HG03139 (cell line): ENCODE measurements at regions not wholly inside any gene's neighbourhood (a gene's known extent, or its start where the extent isn't known, plus 50 kb on each side); places are given as distances from the start of the nearest gene placed in this dataset.

ENCODE experiments used
- ATAC-seq: cut with Tn5 transposase; IDR thresholded peaks from one replicate; pipeline ENCODE4 v1.9.1; 2021; ENCODE audit not compliant: unreplicated experiment

DNA sequence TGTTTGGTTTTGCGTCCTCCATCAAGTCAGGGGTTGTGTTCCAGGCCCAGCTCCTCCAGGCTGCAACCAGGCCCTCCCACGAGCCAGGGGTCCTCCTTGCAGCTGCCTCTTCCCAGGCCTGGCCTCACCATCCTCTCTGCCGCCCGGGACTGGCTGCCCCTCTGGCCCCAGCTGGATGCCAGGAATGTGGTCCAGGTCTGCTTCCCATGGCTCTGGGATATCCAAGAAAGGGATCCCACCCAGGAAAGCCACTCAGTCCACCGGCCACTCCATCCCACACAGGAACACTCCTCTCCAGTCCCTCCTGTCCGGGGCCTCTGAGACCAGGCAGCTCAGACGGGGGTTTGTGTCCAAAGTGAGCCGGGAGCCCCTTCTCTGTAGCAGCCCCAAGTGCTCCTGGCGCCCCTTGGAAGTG, 336.4 kb downstream of the BRD1 start:
- ATAC-seq: no peak

DNA sequence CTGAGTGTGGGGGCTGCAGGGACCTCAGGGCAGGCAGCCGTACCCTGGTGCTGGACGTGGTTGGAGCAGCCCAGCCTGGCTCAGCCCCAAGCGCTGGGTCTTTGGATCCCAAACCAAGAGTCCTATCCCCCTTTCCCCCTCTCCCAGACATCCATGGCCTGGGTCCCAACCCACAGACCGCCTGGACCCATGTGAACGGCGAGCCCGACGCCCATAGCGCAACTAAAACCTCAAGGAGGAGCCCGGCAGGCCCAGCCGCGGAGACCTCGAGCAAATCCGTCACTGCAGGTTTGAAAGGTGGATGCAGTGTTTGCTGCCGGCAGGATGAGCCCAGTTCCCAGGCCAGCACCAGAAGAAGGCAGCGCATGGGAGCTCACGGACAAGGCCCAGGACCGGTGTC, 337.0 kb downstream of the BRD1 start:
- ATAC-seq: no peak

DNA sequence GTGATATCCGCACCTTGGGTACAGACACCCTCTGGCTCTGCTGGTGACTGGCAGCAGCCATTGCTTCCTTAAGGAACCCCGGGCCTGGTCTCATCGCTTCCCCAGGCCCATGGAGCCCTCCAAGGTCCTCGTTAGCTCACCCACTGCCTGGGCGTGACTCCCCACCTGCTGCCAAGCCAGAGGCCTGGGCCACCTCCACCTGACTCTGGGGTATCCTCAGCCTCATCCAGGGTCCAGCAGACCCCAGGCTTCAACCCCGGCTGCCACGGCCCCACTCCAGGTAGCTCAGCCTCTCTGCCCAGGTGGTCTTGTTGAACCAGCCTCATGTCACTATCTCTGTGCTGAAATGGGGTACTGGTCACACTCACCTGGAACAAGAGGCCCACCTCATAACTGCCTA, 337.9 kb downstream of the BRD1 start:
- no peak for ATAC-seq

DNA sequence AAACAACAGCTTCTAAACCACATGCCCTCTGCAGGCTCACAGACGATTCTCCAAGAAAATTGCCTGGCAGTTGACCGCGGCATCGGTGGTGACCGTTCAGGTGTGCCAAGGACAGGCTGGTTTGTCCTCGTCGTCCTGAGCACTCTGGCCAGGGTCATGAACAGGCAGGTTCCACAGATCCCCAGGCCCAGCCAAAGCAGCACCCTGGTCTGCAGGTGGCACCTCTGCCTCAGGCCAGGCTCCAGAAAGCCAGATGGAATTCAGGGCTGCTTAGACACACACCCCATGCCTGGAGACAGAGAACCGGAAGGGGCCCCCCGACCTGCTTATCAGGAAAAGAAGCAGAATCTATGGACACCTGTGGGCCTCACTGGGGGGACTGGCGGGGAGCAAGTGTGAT, 338.7 kb downstream of the BRD1 start:
- ATAC-seq: no peak

DNA sequence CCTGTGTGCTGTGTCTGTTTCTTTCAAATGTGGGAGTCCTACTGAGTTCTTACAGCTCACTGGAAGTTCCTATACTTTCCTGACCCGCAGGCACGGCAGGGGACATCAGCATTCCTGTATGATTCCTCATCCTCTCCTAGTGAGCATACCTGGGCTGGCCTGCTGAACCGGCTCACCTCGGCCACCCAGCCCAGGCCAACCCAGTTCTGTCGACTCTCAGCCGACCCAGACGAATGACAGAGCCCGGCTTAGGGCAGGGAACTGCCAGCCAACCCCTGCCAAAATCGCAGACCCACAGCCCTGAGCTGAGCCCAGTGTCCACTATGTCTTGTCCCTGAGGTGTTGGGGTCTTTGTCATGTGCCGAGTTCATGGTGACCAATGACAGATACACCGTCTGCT, 339.7 kb downstream of the BRD1 start:
- no peak for ATAC-seq

DNA sequence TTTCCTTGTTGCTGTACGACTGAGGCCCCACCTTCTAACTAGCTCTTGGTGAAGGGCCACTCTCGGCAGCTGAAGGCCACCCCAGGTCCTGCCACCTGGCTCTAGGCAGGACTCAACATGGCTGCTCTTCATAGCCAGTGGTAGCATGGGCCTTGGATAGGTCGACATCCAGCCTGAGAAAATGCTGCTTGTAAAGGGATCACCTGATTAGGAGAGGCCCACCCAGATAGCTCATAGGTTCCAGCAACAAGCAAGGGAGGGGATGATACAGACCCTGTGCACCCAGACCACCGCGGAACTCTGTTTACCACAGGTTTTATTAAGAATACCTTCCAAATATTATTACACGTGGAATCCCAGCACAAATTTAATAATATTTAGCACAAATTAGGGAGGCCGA, 341.4 kb downstream of the BRD1 start:
- ATAC-seq: no peak

DNA sequence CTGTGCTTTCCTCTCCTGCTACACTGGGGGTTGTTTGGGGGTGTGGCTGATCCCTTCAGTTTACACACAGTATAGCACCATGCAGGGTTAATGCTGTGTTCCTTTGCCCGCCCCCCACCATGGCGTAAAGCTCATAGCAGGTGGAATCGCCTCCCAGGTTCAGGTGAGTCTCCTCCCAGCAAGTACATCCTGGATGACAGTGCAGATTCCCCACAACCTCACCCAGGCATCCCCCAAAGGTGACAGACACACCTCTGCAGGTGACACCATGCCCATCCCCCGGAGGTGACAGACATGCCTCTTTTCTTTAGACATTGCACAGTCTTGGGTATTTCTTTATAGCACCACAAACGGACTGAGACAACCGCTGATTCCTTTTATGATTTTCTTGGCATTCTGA, 343.7 kb downstream of the BRD1 start:
- no peak for ATAC-seq

DNA sequence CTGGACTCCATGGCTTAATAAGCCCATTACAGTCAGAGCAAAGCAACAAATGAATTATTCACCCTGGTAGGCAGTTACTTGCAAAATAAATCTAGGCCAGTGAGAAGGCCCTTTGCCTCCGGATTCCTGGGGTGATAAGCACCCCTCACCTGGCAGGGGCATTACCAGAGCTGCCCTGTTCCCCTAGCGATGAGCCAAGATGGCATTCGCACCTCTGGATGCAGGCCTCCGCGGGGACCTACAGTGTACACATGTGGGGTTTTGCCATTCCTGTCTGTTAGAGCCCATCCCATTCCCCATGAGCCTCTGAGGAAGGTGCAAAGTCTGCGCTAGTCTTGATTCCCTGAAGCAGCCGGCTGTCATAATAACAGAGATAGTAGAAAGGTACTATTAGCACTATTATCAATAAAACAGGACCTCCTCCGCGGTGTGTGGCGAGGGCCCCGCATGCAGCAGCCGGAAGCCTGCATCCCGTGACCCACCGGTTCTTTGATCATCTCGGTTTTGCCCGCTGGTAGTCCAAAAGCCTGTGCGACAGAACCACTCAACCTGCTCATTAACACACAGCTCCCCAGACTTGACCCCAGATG, 344.3 kb downstream of the BRD1 start:
- ATAC-seq: no peak

DNA sequence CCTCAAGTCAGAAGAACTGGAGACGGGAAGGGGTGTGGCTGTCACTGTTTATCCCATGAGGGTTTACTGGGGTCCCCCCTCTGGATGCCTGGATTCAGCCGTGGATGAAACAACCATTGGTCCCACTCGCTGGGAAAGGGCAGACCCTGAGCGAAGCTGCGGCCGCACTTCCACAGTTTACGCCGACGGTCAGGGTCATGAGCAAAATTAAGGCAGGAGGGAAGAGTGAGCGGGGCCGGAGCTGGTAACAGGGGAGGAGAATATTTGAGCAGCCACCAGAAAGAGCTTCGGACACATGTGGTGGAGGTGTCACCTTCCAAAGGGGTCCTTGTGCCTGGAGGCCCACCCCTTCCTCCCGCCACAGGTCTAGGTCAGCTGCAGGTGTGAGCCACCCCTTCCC, 344.9 kb downstream of the BRD1 start:
- no peak for ATAC-seq

DNA sequence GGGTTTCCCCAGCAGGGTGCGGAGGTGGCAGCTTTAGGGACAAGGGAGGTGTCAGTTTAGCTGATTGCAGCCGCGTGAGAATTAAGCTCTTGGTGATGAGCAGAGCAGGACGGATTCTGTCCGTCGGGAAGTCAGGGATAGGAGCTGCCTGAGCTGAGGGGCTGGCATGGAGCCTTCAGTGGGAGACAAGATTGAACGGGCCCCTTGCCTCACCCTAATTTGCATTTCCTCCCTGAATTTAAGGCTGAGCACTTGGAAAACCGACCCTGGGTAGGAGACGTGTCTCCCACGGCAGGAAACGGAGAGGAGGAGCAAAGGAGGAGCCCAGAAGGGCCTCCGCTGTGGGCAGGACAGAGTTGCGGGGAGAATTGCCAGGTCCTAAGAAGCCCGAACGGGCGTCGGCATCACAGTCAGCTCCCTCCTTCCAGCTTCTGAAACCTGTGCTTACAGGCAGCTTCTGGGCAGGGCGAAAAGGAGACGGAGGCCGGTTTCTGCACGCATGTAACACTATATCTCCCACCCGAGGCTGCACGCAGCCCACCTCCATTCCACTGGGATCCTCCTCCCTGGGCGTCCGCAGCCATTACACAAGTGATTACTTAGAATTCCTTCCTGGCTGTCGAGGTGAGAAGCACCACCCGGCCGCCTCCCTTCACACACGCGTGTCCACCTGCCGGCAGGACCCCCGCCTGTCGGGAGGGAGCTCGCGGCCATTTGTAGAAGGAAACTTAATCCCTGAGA, 345.8 kb downstream of the BRD1 start:
- ATAC-seq: no peak

DNA sequence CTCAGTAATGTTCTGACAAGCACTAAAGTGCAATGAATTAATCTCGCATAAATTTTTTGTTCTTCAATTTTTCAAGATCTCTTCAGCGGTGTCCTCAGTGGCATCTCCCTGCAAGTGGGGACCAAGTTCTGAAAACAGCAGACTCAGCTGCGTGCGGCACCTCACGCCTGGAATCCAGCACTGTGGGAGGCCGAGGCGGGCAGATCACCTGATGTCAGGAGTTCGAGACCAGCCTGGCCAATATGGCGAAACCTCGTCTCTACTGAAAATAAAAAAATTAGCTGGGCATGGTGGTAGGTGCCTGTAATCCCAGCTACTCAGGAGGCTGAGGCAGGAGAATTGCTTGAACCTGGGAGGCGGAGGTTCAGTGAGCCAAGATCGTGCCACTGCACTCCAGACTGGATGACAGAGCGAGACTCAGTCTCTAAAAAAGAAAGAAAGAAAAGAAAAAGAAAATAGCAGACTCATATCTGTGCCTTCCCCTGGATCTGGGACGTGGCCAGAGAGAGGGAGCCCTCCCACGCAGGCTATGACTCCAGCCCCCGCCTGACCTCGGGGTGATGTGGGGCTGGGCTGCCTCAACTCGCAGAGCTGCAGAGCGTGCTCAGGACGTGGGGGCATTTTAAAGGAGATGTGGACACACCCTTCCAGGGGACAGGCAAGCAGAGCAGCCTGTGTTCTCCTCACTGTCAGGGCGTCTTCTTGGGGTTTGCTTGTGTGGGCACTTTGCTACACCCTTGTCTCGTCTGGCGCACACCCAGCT, 346.6 kb downstream of the BRD1 start:
- no peak for ATAC-seq

DNA sequence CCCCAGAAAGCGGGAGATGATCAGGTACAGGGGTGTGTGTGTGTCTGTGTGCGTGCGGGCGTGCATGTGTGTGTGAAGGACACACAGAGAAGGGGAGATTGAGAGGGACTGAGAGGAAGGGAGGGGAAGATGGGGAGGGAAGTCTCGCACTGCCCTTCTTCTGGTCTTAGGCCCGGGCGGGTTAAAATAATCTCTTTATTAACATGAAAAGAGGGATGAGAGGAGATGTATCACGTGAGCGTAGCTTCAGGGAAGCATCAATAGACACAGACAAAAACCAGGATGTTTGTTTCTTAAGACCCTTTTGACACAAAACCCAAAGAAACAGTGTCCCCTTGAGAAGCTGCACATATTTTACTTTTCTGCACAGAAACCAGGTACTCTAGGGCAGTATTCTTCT, 347.3 kb downstream of the BRD1 start:
- no peak for ATAC-seq

DNA sequence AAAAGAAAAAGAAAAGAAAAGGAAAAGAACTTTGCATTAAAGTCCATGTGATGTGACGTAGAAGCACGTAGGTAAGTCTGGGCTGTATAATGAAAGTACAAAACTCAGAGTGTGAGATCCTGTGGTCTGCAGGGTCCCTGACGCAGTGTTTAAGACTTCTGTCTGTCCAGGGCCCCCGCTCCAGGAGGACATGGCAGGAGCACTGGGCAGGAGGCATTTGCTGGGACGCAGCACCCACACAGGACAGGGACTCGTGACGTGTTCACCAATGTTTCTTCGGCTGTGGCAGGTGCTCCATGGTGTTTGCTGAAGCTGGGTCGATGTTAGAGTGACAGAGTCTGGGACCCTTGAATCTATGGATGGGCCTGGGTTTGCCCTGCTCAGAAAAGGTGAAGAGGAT, 348.1 kb downstream of the BRD1 start:
- ATAC-seq: no peak

DNA sequence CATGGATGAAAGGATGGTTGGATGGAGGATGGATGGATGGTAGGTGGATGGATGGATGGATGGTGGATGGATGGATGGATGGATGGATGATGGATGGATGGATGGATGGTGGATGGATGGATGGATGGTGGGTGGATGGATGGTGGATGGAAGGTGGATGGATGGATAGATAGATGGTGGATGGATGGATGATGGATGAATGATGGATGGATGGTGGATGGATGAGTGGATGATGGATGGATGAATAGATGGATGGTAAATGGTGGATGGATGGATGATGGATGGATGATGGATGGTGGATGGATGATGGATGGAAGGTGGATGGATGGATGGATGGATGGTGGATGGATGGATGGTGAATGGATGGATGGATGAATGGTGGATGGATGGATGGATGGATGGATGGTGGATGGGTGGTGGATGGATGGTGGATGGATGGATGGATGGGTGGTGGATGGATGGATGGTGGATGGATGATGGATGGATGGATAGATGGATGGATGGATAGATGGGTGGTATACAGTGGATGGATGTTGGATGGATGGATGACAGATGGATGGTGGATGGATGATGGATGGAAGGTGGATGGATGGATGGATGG, 350.8 kb downstream of the BRD1 start:
- no peak for ATAC-seq

DNA sequence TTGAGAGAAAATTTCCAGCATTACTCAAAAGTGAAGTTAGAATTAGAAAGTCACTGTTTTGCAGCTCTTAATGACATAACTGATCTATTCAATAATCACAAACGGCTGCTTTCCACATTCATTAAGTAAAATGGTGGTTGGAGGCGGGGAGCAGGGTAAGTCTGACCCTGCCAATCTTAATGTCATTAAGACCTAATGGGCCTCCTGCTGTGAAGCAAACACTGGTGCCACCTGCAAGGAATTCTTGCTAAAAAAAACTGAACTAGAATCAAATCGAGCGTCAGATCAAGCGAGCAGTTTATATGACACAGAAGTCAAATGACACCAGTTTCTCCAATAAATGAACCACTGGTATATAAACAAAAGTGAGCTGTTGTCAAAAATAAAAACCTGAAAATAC, 351.5 kb downstream of the BRD1 start:
- ATAC-seq: no peak

DNA sequence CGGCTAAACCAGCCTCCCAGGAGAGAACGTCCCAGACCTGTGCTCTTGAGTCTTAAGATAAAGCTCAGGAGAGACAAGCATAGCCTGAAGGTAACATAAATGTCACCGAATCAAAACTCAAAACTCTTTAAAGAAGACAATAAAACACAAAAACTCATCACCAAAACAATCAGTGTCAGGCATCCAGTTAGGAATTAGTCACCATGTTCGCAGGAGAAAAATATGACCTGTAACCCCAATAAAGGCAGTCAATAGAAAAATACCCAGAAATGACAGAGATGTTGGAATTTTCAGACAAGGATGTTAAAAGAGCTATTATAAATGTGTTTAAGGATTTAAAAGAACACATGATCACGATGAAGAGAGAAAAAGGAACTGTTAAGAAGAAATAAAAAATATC, 352.4 kb downstream of the BRD1 start:
- ATAC-seq: no peak

DNA sequence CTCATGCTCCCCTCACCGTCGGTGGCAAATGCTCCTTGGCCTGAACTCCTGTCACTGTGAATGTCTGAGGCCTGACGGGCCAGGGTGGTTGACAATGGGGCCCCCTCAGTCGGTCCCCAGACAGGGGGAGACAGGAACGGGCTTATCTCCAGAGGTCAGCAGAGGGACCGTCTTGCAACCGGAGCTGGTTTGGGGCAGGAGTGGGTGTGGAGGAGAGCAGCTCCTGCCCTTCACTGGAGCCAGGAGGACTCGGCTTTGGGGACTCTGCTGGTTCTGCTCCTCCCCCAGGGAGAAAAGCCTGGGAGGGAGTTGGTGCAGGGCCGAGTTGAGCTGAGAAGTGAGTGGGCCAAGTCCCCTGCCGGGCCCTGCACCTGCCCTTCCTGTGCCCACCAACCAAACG, 354.4 kb downstream of the BRD1 start:
- ATAC-seq: no peak

DNA sequence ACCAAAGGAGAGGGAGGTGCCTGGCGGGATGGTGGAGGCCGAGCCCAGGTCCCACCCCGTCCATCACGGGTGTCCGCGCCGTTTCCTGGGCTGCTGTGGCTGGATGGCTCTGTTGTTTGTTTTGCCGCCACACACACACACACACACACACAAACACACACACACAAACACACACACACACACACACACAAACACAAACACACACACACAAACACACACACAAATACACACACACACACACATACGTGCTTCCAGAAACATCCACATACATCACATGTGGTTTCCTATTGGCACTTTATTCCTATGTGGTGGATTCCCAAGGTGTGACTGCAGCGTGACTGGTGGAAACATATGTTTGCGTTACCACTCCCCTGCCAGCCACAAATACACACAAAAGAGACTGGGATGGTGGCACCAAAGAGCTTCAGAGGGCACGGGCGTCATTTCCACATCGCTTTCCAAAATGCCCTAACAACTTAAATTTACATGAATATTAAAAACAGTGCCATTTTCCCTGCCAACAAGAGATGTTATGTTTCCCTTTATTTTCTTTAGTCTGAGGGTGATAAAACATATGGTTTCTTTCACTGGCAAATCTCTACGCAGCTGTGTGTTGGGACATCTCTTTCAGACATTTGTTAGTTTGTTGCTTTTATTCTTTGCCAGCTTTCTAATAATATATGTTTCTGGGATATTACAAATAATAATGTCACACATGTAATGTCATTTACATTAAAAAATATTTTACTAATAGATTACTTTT, 356.8 kb downstream of the BRD1 start:
- no peak for ATAC-seq

DNA sequence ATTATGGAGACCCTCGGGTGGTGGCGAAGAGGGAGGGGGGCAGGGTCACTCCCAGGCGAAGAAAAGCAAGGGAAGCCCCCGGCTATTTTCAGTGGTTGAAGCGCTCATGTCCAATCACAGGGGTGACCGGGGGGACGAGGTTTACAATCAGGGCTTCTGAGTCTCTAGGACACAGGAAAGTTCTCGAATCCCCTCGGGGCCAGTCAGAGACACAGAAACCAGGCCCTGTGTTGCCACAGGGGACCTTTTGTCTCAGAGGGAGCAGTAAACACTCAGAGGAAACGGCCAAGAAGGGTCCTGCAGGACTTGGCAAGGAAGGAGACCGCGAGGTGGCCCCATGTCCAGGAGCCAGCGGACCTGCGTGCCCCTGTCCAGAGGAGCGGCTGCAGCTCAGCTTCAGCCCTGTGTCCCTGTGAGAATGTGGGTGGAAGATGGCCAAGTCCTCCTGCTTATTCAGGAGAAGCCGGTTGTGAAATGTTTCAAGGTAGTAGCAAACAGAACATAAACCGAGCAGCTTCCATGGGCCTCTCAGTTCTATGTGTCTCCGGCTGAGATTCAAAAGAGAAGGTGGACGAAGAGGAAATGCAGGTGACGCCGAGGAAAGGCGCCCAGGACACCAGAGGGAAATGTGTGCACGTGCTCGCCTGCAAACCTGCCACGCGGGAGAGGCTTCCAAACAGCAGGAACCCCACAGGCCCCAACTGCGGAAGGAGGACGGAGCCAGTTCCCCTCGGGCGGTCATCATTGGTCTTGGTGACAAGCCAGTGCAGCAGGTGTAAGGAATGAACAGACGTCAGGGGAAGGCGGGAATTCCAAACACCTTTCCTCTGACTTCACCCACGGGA, 357.6 kb downstream of the BRD1 start:
- no peak for ATAC-seq

DNA sequence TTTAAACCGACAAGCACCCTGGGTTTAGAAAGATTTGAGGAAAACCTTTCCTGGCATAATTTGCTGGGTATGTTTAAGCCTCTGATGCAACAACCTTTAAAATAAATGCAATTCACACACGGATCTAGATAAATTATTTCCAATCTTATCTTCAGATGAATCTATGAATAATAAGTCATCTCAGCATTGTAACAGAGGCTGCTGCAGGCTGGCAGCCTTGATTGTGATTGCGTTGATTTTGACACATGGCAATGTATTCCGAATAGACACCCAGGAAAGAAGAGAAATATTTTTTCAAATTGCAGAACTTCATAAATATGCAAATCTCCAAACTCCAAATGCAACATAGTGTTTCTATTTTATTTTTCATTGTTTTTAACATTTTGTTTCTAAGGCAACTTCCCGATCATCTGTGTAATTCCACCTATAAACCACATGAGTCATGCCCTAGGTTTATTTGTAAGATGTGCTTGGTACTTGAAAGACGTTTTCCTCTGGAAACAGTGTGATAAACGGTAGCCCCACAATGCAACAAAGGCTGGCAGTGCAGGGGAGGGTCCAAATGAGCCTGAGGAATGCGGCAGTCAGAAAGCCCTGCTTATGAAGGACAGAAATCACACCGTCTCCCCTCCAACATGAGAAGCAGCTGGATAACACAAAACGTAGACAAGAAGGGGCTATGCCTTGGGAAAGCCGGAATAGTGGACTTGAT, 359.0 kb downstream of the BRD1 start:
- ATAC-seq: no peak
